NCI-H345 (cell line): ENCODE measurements at regions not wholly inside any gene's neighbourhood (a gene's known extent, or its start where the extent isn't known, plus 50 kb on each side); places are given as distances from the start of the nearest gene placed in this dataset.
"Not testable (repeated sequence)": the region's sequence is repeated elsewhere in the genome, so short reads cannot be mapped to it uniquely, and the experiment has no call there.

ENCODE experiments used
- DNase-seq: peaks from one replicate; lab custom pipeline; 2025; lab: John Stamatoyannopoulos, UW

DNA sequence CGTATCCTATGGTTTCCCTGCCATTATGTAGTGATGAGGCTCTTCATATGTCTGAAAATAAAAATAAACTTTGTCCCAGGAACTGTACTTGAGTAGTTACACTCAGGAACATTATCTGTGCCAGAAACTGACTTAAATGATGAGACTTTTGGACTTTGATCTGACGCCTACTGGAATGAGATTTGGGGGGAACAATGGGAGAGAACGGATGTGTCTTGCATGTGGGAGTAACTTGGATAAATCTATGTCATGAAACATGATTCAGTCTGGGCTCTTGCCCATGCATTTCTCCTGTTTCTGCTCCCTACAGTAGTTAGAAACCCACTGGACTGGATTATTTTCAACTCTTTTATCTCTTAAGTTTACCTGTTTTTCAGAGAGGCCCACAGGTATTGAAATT, 2351.4 kb downstream of the PCDH7 start:
- no peak for DNase-seq

GRCh38 chr4:33072298-33073089, 2352.3 kb downstream of the PCDH7 start:
- no peak for DNase-seq

- no peak for DNase-seq
Measured at GRCh38 chr4:33073811-33074210, 2353.6 kb downstream of the PCDH7 start.

DNA sequence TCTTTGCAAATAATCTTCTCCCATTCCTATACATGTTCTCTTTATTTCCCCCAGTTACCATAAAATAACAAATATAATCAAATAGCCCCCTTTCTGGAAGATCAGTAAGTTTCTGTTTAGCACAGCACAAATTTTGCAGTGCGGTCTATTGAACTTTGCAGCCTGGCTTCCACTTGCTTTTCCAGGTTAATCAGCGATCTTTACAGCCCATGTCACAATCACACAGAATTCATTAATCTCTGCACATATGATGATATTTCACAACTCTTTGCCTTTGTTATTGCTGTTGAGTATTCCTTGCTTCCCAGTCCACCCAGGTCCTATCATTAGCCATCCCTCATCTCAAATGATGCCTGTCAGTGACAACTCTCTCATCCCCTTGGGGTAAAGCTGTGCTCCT, 2358.0 kb downstream of the PCDH7 start:
- DNase-seq = no peak

DNA sequence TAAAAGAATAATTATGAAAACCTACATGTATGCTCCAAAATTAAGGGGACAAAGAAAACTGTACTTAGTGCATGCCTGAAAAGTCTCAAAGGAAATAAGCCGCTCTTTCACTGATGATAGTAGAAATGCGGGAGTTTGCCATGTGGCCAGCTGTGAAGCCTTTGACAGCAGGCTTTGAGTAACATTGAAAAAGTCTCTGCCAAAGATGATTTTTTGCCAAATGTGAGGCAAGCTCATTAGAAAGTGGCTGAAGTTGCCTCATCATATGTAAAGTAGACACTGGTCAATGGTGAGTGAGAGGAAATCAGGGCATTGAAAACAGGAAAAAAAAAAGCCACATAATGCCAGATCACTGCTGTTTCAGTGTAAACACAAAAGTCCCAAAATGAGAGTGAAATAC, 2360.1 kb downstream of the PCDH7 start:
- DNase-seq = no peak

DNA sequence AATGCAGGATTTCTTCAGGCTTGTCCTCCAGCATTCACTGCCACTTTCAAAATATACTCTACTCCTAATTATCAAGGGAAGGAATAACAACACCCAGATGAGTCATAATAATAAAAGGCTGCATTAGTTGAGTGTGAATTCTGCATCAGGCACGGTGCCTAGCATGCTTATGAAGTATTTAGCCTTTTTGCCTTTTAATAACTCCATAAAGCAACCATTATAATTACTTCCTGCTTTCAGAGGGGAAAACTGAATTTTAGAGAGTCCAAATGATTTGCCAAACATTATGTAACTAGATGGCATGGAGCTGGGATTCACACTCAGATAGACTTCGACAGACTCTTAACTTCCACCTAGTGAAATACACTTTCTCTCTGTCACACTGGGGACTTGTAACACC, 2365.5 kb downstream of the PCDH7 start:
- DNase-seq = no peak

GRCh38 chr4:33086331-33086925, 2366.3 kb downstream of the PCDH7 start:
- no peak for DNase-seq

DNA sequence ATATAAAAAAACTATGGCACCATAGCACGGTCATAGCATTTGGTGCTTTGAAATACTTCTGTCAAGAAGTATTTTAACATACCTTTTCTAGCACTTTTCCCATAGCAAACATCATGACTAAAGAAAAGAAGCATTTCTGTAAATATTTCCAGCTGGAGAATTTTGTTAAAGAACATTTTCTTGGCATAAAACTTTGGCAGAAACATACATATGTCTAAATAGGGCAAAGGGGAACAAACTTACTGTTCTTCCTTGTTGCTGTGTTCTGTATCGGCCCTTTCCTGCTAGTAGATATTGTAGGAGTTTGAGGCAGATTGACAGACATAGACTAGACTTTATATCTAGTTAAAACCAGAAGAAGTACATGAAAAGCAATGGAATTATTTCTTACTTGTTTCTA, 2368.5 kb downstream of the PCDH7 start:
- DNase-seq = no peak

GRCh38 chr4:33090910-33091309, 2370.7 kb downstream of the PCDH7 start:
- DNase-seq = no peak

DNA sequence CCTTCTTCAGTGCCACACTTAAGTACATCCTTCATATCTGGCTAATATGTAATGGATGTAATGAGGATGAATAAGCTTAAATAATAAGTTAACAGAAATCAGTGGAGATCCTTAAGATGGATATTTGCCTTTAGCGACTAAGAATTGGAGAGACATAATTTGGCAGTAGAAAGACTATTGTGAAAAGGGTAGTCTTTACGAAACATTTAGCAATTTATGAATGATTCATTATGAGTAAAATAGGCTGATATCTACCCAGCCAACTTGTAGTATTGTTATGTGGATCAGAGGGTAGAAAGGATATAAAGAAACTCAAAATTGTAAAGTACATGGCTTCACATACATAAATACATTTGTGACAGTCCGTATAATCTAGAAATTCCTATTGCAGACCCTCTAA, 2371.8 kb downstream of the PCDH7 start:
- DNase-seq = no peak

DNA sequence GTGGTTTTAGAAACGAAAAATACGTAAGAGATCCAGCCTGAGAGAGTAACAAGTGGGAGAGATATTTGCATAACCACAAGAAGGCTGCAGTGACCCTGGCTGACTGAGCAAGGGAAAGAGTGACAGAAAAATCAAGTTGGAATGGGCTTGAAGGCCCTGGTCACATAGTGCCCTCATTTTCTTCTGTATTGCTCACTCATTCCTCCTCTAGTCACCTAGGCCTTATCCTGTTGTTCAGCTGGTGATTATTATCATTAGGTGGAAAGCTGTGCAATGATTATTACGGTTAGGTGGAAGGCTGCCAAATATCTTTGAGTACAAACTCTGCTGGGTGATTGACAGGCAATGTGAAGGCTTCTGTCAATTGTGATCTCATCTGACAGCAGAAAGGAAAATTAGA, 2384.1 kb downstream of the PCDH7 start:
- DNase-seq = no peak

- DNase-seq = no peak
Measured at GRCh38 chr4:33107814-33108213, 2387.6 kb downstream of the PCDH7 start.

DNA sequence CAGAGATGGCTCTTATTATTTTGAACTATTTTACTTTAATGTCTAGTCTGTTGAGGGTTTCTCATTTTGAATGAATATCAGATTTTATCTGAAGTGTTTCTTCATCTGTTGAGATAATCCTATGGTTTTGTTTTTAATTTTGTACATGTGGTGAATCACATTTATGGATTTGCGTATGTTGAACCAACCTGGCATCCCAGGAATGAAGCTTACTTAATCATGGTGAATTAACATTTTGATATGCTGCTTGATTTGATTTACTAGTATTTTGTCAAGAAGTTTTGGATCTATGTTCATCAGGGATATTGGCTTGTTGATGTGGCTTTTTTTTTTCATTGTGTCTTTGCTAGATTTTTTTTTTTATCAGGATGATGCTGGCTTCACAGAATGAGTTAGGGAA, 2390.9 kb downstream of the PCDH7 start:
- no peak for DNase-seq

DNA sequence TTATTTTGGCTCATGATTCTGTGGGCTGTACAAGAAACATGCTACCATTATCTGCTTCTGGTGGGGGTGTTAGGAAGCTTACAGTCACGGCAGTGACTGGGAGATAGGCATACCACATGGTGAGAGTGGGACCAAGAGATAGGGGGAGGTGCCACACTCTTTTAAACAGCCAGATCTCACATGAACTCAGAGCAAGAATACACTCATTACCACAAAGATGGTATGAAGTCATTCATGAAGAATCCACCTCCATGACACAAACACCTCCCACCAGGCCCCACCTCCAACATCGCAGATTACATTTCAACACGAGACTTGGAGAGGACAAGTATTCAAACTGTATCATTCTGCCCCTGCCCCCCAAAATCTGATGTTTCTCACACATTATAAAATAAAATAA, 2396.7 kb downstream of the PCDH7 start:
- DNase-seq = no peak

GRCh38 chr4:33126002-33126401, 2405.8 kb downstream of the PCDH7 start:
- no peak for DNase-seq

GRCh38 chr4:33130662-33131061, 2410.5 kb downstream of the PCDH7 start:
- DNase-seq = not testable (repeated sequence)

DNA sequence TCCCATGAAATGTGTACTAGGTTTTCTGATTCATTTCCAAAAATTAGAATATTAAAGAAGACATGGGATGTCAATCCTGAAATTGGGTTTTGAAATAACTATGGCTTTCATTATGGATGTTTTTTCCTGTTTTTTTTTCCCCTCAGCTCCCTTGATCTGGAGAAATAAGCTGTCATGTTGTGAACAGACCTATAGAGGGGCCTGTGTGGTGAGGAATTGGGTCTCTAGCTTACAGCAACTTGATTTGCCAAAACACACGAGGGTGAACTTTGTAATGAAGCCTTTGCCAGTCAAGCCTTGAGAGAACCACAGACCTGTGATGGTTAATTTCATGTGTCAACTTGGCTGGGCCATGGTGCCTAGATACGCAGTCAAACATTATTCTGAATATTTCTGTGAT, 2413.6 kb downstream of the PCDH7 start:
- DNase-seq = no peak

DNA sequence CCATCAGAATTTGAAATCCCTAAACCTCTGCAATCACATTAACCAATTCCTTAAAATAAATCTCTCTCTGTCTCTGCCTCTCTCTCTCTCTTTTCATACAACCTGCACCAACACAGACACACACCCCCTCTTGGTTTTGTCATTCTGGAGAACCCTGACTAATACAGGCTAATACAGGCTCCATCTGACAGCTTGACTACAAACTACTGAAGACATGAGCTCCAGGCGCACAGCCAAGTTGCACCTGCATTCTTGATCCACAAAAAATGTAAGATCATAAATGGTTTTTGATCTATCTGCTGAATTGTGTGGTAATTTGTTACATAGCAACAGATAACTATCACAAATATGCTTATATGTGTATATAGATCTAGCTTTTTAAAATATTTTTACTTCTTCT, 2414.2 kb downstream of the PCDH7 start:
- no peak for DNase-seq

DNA sequence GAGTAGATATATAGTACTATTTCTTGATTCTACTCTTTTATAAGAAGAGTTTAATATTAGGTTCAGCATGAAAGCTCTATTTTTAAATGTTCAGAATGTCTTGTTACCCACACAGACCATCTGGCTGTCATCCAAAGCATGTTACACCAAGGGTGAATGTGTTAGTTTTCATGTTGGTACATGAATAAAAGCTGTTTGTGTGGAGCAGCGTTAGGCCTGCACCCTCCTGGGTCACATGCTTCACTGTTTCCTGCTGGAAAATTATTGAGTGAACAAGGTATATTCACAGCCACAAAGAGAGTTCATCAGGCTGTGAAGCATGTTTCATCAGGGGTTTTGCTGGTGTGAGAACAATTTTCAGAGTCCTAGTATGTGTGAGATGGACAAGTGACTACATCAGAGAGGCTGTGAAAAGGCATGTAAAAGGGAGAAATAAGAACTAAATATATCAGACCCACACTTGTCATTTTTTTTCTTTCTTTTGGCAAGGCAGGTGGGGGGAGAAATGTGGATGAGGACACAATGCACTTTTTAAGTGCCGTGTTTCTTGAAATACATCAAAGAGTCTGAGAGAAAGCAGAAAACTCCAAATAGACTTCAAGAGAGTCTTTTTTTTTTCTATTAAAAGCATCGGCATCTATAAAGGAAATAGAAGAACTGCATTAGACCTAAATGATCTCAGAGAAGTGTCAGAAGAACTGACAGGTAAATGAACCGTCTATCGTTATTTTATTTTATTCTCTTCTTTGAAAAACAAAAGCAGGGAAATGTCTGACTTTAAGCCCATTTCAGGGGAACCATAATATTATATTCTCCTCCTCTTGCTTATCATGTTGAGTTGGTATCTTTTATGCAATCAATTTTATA, 2429.7 kb downstream of the PCDH7 start:
- peak; percentile 28 for DNase-seq

DNA sequence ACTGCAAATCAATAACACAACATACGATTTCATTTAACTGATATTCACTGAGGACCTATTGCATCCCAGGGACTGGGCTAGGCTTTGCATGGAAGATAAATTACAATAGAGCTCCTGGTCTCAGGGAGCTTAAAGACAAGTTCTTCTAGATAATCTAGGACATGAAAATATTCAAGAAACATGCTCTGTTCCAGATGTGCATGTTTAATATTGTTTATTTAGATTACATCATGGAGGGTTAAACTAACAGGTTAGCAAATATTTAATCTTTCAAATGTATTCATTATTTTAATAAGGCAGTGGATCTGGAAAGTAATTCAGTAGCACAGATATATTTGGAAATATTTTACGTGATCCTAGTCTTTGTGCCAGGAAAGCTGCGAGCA, 2430.3 kb downstream of the PCDH7 start:
- DNase-seq = no peak

DNA sequence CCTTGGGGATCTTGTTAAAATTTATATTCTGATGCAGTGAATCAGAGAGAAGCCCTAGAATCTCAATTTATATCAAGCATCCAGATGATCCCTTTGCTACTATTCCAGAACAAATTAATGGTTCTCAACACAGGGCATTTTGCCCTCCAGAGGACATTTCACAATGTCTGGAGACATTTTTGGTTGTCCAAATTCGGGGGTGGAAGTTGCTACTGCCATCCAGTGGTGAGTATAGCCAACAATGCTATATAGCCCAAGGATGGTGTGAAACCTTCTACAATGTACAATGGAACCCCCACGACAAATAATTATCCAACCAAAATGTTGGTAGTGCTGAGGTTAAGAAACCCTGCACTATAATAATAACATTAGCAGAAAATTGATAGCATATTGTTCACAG, 2440.0 kb downstream of the PCDH7 start:
- no peak for DNase-seq

GRCh38 chr4:33161202-33161601, 2441.0 kb downstream of the PCDH7 start:
- DNase-seq = no peak

DNA sequence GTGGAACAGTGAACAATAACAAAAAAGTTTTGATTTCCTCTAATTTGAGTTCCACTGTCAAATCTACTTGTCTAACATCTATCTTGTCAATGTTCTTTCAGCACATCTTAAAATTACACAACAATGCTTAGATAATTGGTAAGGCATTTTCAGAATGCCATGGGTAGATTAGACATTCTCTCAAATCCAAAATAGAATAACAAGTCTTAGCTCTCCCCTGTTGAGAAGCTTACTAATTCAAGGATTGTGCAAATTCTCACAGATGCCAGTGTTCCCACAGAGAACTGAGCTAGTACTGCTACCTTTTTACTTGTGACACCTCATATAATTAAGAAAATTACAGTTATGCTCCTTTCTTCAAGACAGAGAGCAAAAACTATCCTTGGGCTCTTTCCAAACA, 2442.0 kb downstream of the PCDH7 start:
- no peak for DNase-seq
